ENCODE measurements at regions not wholly inside any gene's neighbourhood (a gene's known extent, or its start where the extent isn't known, plus 50 kb on each side); places are given as distances from the start of the nearest gene placed in this dataset.

GRCh38 chr3:72153477-72154314 lies 368.7 kb upstream of the PROK2 start:
- Histone ChIP-seq H3K79me2 (ENCODE audit: insufficient read depth, low read depth) (no peaks in the 10 kb centered on the region), H3K4me2 (no peak overlapping the region), H3K27ac (no peak overlapping the region), H2AFZ (ENCODE audit: low read depth) (no peak overlapping the region), H3K4me3 (IDR thresholded peaks at IDR 0.05; ENCODE audit: insufficient read depth, low read depth, low read length) (no peak overlapping the region), H3K27me3 (ENCODE audit: insufficient read depth, low read depth) (no peaks in the 10 kb centered on the region), H3K36me3 (ENCODE audit: insufficient read depth) (no peaks in the 10 kb centered on the region), H3K4me1 (ENCODE audit: low read depth, poor library complexity, severe bottlenecking) (no peaks in the 10 kb centered on the region), H3K9ac (no peak overlapping the region), H4K20me1 (ENCODE audit: insufficient read depth) (no peaks in the 10 kb centered on the region)
- no peak for TF ChIP-seq CTCF (conservative IDR thresholded peaks at IDR 0.05; ENCODE audit: low read depth, low read length)

GRCh38 chr3:72152551-72153476 lies 367.9 kb upstream of the PROK2 start:
- Histone ChIP-seq H3K79me2 (ENCODE audit: insufficient read depth, low read depth) (no peaks in the 10 kb centered on the region), H3K4me1 (ENCODE audit: low read depth, poor library complexity, severe bottlenecking) (no peaks in the 10 kb centered on the region), H3K4me2 (no peak overlapping the region), H3K36me3 (ENCODE audit: insufficient read depth) (no peaks in the 10 kb centered on the region), H4K20me1 (ENCODE audit: insufficient read depth) (no peaks in the 10 kb centered on the region), H3K4me3 (IDR thresholded peaks at IDR 0.05; ENCODE audit: insufficient read depth, low read depth, low read length) (no peak overlapping the region), H3K9ac (no peak overlapping the region), H2AFZ (ENCODE audit: low read depth) (no peak overlapping the region), H3K27ac (no peak overlapping the region), H3K27me3 (ENCODE audit: insufficient read depth, low read depth) (no peaks in the 10 kb centered on the region)
- no peak for TF ChIP-seq CTCF (conservative IDR thresholded peaks at IDR 0.05; ENCODE audit: low read depth, low read length)

- H3K4me2 ChIP-seq = no peak overlapping the region
- no peak overlapping the region for H2AFZ ChIP-seq (ENCODE audit: low read depth)
- no peaks in the 10 kb centered on the region for H3K36me3 ChIP-seq (ENCODE audit: insufficient read depth)
- H4K20me1 ChIP-seq (ENCODE audit: insufficient read depth) = no peaks in the 10 kb centered on the region
- TF ChIP-seq CTCF (conservative IDR thresholded peaks at IDR 0.05; ENCODE audit: low read depth, low read length) = no peak
- no peak overlapping the region for H3K27ac ChIP-seq
- no peaks in the 10 kb centered on the region for H3K79me2 ChIP-seq (ENCODE audit: insufficient read depth, low read depth)
- no peak overlapping the region for H3K9ac ChIP-seq
- no peaks in the 10 kb centered on the region for H3K4me1 ChIP-seq (ENCODE audit: low read depth, poor library complexity, severe bottlenecking)
- no peaks in the 10 kb centered on the region for H3K27me3 ChIP-seq (ENCODE audit: insufficient read depth, low read depth)
- no peak overlapping the region for H3K4me3 ChIP-seq (IDR thresholded peaks at IDR 0.05; ENCODE audit: insufficient read depth, low read depth, low read length)
Measured at GRCh38 chr3:72151465-72152238, 366.7 kb upstream of the PROK2 start.

DNA sequence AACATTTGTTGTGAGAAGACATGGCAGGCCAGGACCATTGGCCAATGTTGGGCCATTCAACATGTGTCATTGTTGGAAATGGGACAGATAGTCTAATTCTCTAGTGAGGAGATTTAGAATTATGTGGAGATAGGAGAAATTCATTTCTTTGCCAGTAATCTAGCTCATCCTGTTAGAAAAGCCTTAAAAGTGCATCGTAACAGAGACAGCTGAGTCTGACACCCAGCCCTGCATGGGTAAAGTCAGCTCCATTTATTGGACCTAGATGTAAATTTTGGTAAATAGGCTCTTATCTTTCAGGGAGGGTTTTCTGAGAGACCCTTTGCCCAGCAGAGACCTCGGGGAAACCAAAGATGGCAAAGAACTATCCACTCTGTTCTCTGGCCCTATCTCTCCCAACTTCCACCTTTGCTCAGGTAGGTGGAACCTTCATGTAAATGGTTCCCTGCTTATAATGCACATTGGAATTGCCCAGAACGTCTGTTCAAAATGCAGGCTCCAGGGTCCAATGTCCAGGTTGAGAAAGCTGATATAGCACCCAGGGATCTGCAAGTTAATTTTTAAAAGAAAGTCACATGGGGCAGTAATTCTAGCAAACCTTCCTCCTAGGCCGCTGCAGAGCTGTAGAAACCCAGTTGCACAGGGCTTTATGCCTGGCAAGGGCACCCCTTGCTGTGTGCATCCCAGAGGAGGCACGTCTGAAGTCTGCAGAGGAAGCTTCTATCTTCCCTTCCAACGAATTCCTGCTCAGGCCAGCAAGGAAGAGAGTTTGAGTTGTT lies 365.9 kb upstream of the PROK2 start:
- no peak for TF ChIP-seq CTCF (conservative IDR thresholded peaks at IDR 0.05; ENCODE audit: low read depth, low read length)
- Histone ChIP-seq H2AFZ (ENCODE audit: low read depth) (no peak overlapping the region), H3K4me2 (no peak overlapping the region), H3K4me1 (ENCODE audit: low read depth, poor library complexity, severe bottlenecking) (no peaks in the 10 kb centered on the region), H3K79me2 (ENCODE audit: insufficient read depth, low read depth) (no peaks in the 10 kb centered on the region), H3K36me3 (ENCODE audit: insufficient read depth) (no peaks in the 10 kb centered on the region), H3K9ac (no peak overlapping the region), H3K27ac (no peak overlapping the region), H3K4me3 (IDR thresholded peaks at IDR 0.05; ENCODE audit: insufficient read depth, low read depth, low read length) (no peak overlapping the region), H4K20me1 (ENCODE audit: insufficient read depth) (no peaks in the 10 kb centered on the region), H3K27me3 (ENCODE audit: insufficient read depth, low read depth) (no peaks in the 10 kb centered on the region)
